ENCODE measurements at regions not wholly inside any gene's neighbourhood (a gene's known extent, or its start where the extent isn't known, plus 50 kb on each side); places are given as distances from the start of the nearest gene placed in this dataset.

DNA sequence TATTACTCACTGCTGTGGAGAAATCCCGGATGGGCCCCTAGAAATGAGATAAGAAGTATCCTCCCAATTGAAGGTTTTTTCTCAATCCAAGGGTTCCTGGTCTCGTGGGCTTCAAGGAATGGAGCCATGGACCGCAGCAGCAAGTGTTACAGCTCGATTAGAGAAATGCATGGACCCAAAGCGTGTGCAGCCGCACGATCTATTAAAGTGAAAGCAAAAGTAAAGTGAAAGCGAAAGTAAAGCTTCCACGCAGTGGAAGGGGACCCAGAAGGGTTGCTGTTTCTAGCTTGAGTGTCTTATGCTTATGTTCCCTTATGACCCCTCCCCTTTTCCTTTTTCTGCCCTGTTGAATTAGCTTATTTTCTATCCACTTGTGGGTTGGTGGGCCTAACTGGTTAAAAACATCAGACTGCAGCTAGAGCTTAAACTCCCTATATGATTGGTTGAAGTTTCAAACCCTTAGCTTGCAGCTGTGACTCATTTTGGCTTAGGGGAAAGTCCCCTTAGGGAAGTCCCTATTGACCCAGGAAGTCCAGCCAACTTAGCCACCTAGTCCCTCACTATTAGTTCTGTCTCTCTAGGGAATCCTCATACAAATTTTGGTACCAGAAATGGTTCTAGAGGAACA lies 1111.8 kb downstream of the TAF11L14 start:
- WGBS (ENCODE audit: extremely low coverage, insufficient read length, low lambda C conversion rate), result no CpG with 5 or more reads among the region's 9 CpGs
- H2AFZ ChIP-seq (ENCODE audit: low read length), result no peak overlapping the region

More for the DNA sequence above, 1111.8 kb downstream of the TAF11L14 start:
- H3K79me1 ChIP-seq (ENCODE audit: insufficient read depth, low read depth, low read length, poor library complexity, severe bottlenecking), result no peaks in the 10 kb centered on the region
- Mint-ChIP-seq H3K4me1 (no peaks in the 10 kb centered on the region), H3K27me3 (ENCODE audit: low read depth) (no peaks in the 10 kb centered on the region), H3K27ac (no peak overlapping the region), H3K36me3 (ENCODE audit: insufficient read depth in 1 of 3, low read depth in 3 of 3) (peaks cover 2 to 11% (median 11%) of the 10 kb centered on the region in 3 experiments; a peak in 6 of 7 replicates), H3K9me3 (peaks cover 6 to 21% of the 10 kb centered on the region in 2 experiments; a peak in 4 of 5 replicates), H3K4me3 (no peak overlapping the region)
- H3K9me3 ChIP-seq (ENCODE audit: control insufficient read depth, low read depth, low read length), result no peaks in the 10 kb centered on the region
- H2BK20ac ChIP-seq (ENCODE audit: low read depth, low read length, poor library complexity, severe bottlenecking), result no peak overlapping the region
- DNase-seq, result no peak
- H2BK120ac ChIP-seq (ENCODE audit: low read depth, low read length, poor library complexity, severe bottlenecking), result no peak overlapping the region
- no peak overlapping the region for H3K27ac ChIP-seq (ENCODE audit: insufficient read length, low read depth, low read length)
- no peaks in the 10 kb centered on the region for H3K4me1 ChIP-seq (ENCODE audit: insufficient read depth, low read length)
- no peak overlapping the region for H2BK15ac ChIP-seq (ENCODE audit: low read depth, low read length)
- no peak overlapping the region for H4K91ac ChIP-seq (ENCODE audit: insufficient read length, low read depth, low read length)
- no peak overlapping the region for H3K4me2 ChIP-seq (ENCODE audit: insufficient read depth, insufficient read length, low read length)
- H4K8ac ChIP-seq (replicated peaks; ENCODE audit: insufficient read length, low read depth, low read length), result no peak overlapping the region
- H2BK12ac ChIP-seq (ENCODE audit: insufficient read length, low read depth, low read length), result no peak overlapping the region
- no peak overlapping the region for H4K5ac ChIP-seq (ENCODE audit: insufficient read length, low read depth, low read length)
- H3K14ac ChIP-seq (ENCODE audit: insufficient read depth, low read length), result no peak overlapping the region
- no peaks in the 10 kb centered on the region for H4K20me1 ChIP-seq (ENCODE audit: control insufficient read depth, insufficient read depth, insufficient read length)
- H3K79me2 ChIP-seq (ENCODE audit: insufficient read depth, low read length), result no peaks in the 10 kb centered on the region
- no peak overlapping the region for H2BK5ac ChIP-seq (ENCODE audit: insufficient read length, low read length)
- no peaks in the 10 kb centered on the region for H3K27me3 ChIP-seq (ENCODE audit: insufficient read depth, low read length)
- no peak overlapping the region for H3K4ac ChIP-seq (ENCODE audit: low read depth, low read length)
- no peak overlapping the region for H3K18ac ChIP-seq (ENCODE audit: insufficient read length, low read depth, low read length)
- H3K56ac ChIP-seq (ENCODE audit: insufficient read length, low read depth, low read length), result no peak overlapping the region
- TF ChIP-seq, protein P1, sequence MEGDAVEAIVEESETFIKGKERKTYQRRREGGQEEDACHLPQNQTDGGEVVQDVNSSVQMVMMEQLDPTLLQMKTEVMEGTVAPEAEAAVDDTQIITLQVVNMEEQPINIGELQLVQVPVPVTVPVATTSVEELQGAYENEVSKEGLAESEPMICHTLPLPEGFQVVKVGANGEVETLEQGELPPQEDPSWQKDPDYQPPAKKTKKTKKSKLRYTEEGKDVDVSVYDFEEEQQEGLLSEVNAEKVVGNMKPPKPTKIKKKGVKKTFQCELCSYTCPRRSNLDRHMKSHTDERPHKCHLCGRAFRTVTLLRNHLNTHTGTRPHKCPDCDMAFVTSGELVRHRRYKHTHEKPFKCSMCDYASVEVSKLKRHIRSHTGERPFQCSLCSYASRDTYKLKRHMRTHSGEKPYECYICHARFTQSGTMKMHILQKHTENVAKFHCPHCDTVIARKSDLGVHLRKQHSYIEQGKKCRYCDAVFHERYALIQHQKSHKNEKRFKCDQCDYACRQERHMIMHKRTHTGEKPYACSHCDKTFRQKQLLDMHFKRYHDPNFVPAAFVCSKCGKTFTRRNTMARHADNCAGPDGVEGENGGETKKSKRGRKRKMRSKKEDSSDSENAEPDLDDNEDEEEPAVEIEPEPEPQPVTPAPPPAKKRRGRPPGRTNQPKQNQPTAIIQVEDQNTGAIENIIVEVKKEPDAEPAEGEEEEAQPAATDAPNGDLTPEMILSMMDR (conservative IDR thresholded peaks at IDR 0.05), result no peak
- H3K9ac ChIP-seq (ENCODE audit: extremely low read depth, insufficient read length, low read length), result no peak overlapping the region
- no peaks in the 10 kb centered on the region for H3K23me2 ChIP-seq (ENCODE audit: insufficient read length, low read depth, low read length, poor library complexity, severe bottlenecking)
- no peak overlapping the region for H2AK5ac ChIP-seq (ENCODE audit: insufficient read length, low read length)
- H3T11ph ChIP-seq (ENCODE audit: low read length), result no peak overlapping the region
- no peak overlapping the region for H3K23ac ChIP-seq (ENCODE audit: insufficient read length, low read depth, low read length)

Data from H9 (cell line).